ENCODE measurements at regions not wholly inside any gene's neighbourhood (a gene's known extent, or its start where the extent isn't known, plus 50 kb on each side); places are given as distances from the start of the nearest gene placed in this dataset.

DNA sequence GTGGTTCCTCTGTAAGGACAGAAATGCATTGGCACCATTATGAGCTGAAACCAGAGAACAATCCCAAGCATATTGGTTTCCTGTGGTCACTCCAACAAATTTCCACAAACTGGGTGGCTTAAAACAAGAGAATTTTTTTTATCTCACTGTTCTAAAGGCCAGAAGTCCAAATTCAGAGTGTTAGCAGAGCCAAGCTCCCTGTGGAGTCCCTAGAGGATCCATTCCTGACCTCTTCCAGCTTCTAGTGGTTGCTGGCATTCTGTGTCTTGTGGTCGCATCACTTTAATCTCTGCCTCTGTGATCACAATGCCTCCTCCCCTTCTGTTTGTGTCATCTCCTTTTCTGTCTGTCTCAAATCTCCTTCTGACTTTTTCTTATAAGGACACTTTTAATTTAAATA, 380.3 kb downstream of the NYAP2 start:
- TF ChIP-seq, protein P1, sequence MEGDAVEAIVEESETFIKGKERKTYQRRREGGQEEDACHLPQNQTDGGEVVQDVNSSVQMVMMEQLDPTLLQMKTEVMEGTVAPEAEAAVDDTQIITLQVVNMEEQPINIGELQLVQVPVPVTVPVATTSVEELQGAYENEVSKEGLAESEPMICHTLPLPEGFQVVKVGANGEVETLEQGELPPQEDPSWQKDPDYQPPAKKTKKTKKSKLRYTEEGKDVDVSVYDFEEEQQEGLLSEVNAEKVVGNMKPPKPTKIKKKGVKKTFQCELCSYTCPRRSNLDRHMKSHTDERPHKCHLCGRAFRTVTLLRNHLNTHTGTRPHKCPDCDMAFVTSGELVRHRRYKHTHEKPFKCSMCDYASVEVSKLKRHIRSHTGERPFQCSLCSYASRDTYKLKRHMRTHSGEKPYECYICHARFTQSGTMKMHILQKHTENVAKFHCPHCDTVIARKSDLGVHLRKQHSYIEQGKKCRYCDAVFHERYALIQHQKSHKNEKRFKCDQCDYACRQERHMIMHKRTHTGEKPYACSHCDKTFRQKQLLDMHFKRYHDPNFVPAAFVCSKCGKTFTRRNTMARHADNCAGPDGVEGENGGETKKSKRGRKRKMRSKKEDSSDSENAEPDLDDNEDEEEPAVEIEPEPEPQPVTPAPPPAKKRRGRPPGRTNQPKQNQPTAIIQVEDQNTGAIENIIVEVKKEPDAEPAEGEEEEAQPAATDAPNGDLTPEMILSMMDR (conservative IDR thresholded peaks at IDR 0.05), result no peak
- H3K27ac ChIP-seq, result no peak overlapping the region

DNA sequence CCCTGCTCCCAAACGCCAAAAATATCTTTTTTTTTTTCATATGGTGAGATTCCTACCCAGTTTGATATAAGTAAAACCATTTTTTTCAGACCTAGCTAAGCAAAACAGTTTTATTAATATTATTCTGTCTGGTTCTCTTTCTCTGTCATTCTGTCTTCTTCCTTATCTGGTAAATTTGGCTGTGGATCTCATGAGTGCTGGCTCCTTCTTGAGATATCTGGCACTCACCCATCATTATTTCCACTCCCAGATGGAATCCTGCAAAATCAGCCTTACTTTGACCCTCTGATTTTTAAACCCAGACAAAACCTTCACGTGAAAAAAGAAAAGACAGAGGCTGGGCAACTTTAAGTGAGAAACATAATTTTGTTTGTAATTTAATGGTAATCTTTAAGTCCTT, 373.6 kb downstream of the NYAP2 start:
- H3K27ac ChIP-seq, result no peak overlapping the region
- TF ChIP-seq, protein P1 (conservative IDR thresholded peaks at IDR 0.05), result no peak

DNA sequence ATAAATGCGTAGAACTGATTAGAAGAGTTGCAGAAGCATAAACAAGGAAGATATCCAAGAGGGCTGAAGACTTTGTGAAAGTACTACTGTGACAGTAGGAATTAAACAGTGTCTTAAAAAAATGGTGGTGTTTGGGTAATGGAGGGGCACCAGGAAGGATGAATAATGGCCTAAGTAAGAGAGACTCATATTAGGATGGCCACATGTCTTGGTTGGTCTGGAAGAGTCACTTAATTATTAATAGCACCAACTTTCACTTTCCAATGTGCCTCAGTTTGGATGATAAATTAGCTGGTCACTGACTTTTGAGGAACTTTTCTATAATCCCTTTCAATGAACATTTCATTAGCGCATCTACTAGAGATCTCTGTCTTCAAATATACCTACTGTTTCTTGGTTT, 372.2 kb downstream of the NYAP2 start:
- H3K27ac ChIP-seq, result no peak overlapping the region
- TF ChIP-seq, protein P1 (conservative IDR thresholded peaks at IDR 0.05), result no peak

DNA sequence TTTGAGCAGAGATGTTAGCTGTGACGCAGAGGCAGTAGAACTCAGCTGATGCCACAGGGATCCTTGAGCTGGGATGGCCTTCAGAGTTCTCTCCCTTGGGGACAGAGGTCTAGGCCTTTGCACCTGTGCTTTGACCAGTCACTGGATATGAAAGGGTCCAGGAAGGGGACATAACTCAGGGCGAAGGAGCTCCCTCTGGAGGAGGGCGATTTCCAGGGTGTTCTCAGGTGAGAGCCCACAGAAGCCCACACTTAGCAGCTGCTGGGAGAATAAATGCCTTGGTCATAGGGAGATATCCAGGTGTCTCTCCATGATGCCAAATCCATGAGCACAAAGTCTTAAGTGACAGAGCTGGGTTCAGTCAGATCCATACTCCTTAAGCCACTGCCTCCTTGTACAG, 369.2 kb downstream of the NYAP2 start:
- no peak overlapping the region for H3K27ac ChIP-seq
- TF ChIP-seq, protein P1 (conservative IDR thresholded peaks at IDR 0.05), result no peak

DNA sequence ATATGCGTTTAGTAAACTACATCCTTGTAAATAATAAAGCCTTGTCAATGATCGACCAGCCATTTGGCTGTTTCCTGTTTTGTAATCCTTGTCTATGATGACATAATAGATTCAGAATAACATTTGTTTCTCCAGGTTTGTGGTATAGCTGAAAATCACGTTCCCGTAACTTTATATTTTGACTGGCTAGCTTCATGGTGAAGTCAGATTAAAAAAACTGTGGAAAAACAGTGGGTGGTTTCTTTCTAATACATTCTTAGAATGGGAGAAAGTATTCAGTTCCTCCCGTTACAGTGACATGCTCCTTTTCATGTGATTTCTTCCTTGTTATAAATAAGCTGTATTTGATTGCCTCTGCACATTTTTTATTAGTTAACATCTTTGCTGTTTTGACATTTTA, 366.9 kb downstream of the NYAP2 start:
- TF ChIP-seq, protein P1 (conservative IDR thresholded peaks at IDR 0.05), result no peak
- no peak overlapping the region for H3K27ac ChIP-seq

DNA sequence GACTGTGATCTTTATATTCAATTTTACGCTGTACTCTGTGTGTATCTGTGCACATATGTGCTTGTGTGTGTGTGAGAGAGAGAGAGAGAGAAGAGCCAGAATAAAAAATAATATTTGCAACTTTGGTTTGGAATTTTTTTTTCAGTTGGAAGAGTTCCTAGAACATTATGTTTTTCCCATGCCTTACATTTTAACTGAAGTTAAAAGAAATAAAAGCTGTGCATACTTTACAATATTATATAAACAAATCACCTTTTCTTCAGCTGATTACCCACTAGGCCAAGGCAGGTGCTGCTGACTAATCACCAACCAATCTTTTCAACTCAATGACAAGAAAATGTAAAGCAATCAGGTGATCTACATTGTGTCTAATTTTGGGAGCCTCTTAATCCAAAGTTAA, 366.3 kb downstream of the NYAP2 start:
- TF ChIP-seq, protein P1 (conservative IDR thresholded peaks at IDR 0.05), result no peak
- H3K27ac ChIP-seq, result no peak overlapping the region

DNA sequence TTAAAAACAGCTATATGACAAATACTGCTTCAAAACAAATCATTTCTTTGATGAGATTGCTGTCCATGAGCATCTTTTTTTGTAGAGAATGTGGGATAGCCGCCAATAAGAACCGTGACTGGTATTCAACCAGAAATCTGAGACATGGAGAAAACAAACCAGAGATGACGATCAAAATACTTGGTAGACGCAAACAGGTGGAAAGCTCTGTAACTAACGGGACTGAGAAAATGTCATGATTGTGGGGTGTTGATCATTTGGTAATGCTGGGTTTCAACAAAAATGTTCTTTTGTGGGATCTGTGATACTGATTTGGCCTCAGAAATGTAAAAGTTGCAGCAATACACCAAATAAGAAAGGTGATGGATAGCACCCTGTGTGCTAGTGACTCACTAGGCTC, 364.8 kb downstream of the NYAP2 start:
- no peak overlapping the region for H3K27ac ChIP-seq
- TF ChIP-seq, protein P1 (conservative IDR thresholded peaks at IDR 0.05), result no peak

DNA sequence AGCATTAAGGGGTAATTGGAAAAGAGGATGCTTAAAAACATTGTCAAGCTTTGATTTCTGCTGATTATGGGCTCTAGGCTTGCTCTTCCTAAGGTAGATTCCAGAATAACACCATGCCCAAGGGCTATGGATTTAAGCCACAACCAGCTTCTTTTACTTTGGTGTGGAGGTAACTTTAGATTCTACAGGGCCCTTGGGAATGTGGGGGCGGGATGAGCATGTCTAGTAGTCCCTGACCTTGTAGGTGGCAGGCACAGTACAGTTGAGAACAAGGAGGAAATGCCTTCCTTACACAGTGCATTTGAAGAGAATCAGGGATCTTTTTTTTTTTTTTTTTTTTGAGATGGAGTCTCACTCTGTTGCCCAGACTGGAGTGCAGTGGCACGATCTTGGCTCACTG, 364.2 kb downstream of the NYAP2 start:
- H3K27ac ChIP-seq, result no peak overlapping the region
- TF ChIP-seq, protein P1 (conservative IDR thresholded peaks at IDR 0.05), result no peak

Measured in VCaP (cell line).